GM20000 (cell line): ENCODE measurements at regions not wholly inside any gene's neighbourhood (a gene's known extent, or its start where the extent isn't known, plus 50 kb on each side); places are given as distances from the start of the nearest gene placed in this dataset.

Experiments used
- DNase-seq: peaks from one replicate; pipeline ENCODE4 v3.0.0; 2012; ENCODE audit warnings: low spot score
- TF ChIP-seq, protein P1 (sequence below): IDR thresholded peaks from 2 replicates; pipeline ENCODE4 v1.5.1; 2012; ENCODE audit warnings: mild to moderate bottlenecking, control low read depth; ENCODE audit errors: extremely low read depth, missing control alignments

- no peak for DNase-seq
- TF ChIP-seq, protein P1, sequence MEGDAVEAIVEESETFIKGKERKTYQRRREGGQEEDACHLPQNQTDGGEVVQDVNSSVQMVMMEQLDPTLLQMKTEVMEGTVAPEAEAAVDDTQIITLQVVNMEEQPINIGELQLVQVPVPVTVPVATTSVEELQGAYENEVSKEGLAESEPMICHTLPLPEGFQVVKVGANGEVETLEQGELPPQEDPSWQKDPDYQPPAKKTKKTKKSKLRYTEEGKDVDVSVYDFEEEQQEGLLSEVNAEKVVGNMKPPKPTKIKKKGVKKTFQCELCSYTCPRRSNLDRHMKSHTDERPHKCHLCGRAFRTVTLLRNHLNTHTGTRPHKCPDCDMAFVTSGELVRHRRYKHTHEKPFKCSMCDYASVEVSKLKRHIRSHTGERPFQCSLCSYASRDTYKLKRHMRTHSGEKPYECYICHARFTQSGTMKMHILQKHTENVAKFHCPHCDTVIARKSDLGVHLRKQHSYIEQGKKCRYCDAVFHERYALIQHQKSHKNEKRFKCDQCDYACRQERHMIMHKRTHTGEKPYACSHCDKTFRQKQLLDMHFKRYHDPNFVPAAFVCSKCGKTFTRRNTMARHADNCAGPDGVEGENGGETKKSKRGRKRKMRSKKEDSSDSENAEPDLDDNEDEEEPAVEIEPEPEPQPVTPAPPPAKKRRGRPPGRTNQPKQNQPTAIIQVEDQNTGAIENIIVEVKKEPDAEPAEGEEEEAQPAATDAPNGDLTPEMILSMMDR = no peak
Measured at GRCh38 chr4:135672202-135672601, 1470.6 kb upstream of the PABPC4L start.

- TF ChIP-seq, protein P1 = no peak
- DNase-seq = no peak
Measured at GRCh38 chr4:135670548-135670947, 1469.0 kb upstream of the PABPC4L start.
